ENCODE measurements at regions not wholly inside any gene's neighbourhood (a gene's known extent, or its start where the extent isn't known, plus 50 kb on each side); places are given as distances from the start of the nearest gene placed in this dataset.

GRCh38 chr5:15160091-15160490 lies 288.5 kb upstream of the ANKH start:
- TF ChIP-seq CTCF (conservative IDR thresholded peaks at IDR 0.05; ENCODE audit: low read depth, low read length) = no peak
- TF ChIP-seq EZH2 (IDR thresholded peaks at IDR 0.05; ENCODE audit: low read length, unreplicated experiment) = no peak
- TF ChIP-seq EZH2phosphoT487 (IDR thresholded peaks at IDR 0.05; ENCODE audit: borderline replicate concordance, low read length) = no peak

Data from PC-3 (cell line).